H1 (cell line): ENCODE measurements at regions not wholly inside any gene's neighbourhood (a gene's known extent, or its start where the extent isn't known, plus 50 kb on each side); places are given as distances from the start of the nearest gene placed in this dataset.
A peak's percentile ranks its signal among the peaks of the same experiment; 100 is the strongest.

ENCODE experiments used
- CTCF ChIA-PET: fragments of 300-600 bp; sonication (Branson Sonifier 250); formaldehyde crosslinking; loops from one replicate; lab custom pipeline; 2021; ENCODE audit not compliant: partially characterized antibody; lab: Charles Lee
- POLR2A ChIA-PET: fragments of 300-600 bp; sonication (Branson Sonifier 250); formaldehyde crosslinking; loops from one replicate; lab custom pipeline; 2021; ENCODE audit warnings: inconsistent platforms; ENCODE audit not compliant: partially characterized antibody; lab: Charles Lee
- DNase-seq, 2 experiments: peaks; one replicate each; pipeline versions ENCODE4 v3.0.0 to v3.0.0-alpha.2; 2010 to 2022; ENCODE audit warnings: low spot score in 2 of 2, low read depth in 1 of 2, mixed read lengths in 1 of 2
- FAIRE-seq: peaks from 2 replicates; lab custom pipeline; 2011; peaks lifted over from hg19 to GRCh38; lab: Jason Lieb, UNC
- H2AFZ ChIP-seq: 2 replicates; pipeline ENCODE4 v1.8.1; 2012; ENCODE audit warnings: low read length, inconsistent platforms
- H2AK5ac ChIP-seq: 2 replicates; pipeline ENCODE4 v1.6.1; 2013; ENCODE audit warnings: low read depth, low read length
- H2BK120ac ChIP-seq: replicated peaks from 2 replicates; pipeline ENCODE3; 2013; ENCODE audit warnings: low read depth, low read length, inconsistent platforms
- H2BK12ac ChIP-seq: 2 replicates; pipeline ENCODE4 v1.6.1; 2013; ENCODE audit warnings: low read depth, low read length
- H2BK15ac ChIP-seq: 2 replicates; pipeline ENCODE4 v1.6.1; 2013; ENCODE audit warnings: low read length
- H2BK20ac ChIP-seq: 2 replicates; pipeline ENCODE4 v1.6.1; 2013; ENCODE audit warnings: low read length
- H2BK5ac ChIP-seq: 2 replicates; pipeline ENCODE4 v1.6.1; 2013; ENCODE audit warnings: low read depth, low read length
- H3K14ac ChIP-seq: 2 replicates; pipeline ENCODE4 v1.6.1; 2013; ENCODE audit warnings: inconsistent platforms; ENCODE audit not compliant: insufficient read length
- H3K18ac ChIP-seq: 2 replicates; pipeline ENCODE4 v1.6.1; 2013; ENCODE audit warnings: low read length; ENCODE audit errors: extremely low read depth
- H3K23ac ChIP-seq: 2 replicates; pipeline ENCODE4 v1.6.1; 2013; ENCODE audit warnings: inconsistent platforms; ENCODE audit not compliant: insufficient read length
- H3K23me2 ChIP-seq: 2 replicates; pipeline ENCODE4 v1.6.1; 2013; ENCODE audit warnings: low read depth, low read length
- H3K27ac ChIP-seq: 2 replicates; pipeline ENCODE4 v1.6.1; 2011; ENCODE audit warnings: low read depth, low read length, inconsistent platforms
- H3K27me3 ChIP-seq, 4 experiments: replicated peaks in 1 of 4; 1 replicate in 1 of 4; 2 replicates in 3 of 4; pipeline versions ENCODE4 v1.6.1 to v1.8.1; 2011 to 2013; ENCODE audit warnings: low read length in 3 of 4, mild to moderate bottlenecking in 3 of 4, inconsistent platforms in 2 of 4, mixed read lengths in 2 of 4, moderate library complexity in 1 of 4; ENCODE audit not compliant: control insufficient read depth in 3 of 4, insufficient read depth in 3 of 4; ENCODE audit errors: extremely low read depth in 1 of 4
- H3K36me3 ChIP-seq, 4 experiments: 2 replicates each; pipeline versions ENCODE4 v1.6.1 to v1.8.1; 2011 to 2013; ENCODE audit warnings: mild to moderate bottlenecking in 4 of 4, low read length in 3 of 4, moderate library complexity in 2 of 4, control low read depth in 1 of 4, inconsistent platforms in 1 of 4; ENCODE audit not compliant: insufficient read depth in 4 of 4, control insufficient read depth in 2 of 4
- H3K4ac ChIP-seq: replicated peaks from 2 replicates; pipeline ENCODE3; 2013; ENCODE audit warnings: low read length, low read depth, mixed read lengths, inconsistent platforms; ENCODE audit not compliant: insufficient read length
- H3K4me1 ChIP-seq, 4 experiments: replicated peaks in 1 of 4; 1 replicate in 1 of 4; 2 replicates in 3 of 4; pipeline versions ENCODE4 v1.6.1 to v1.8.1; 2011 to 2013; ENCODE audit warnings: low read length in 3 of 4, inconsistent platforms in 2 of 4, mixed read lengths in 1 of 4; ENCODE audit not compliant: insufficient read depth in 4 of 4, control insufficient read depth in 3 of 4
- H3K4me2 ChIP-seq, 2 experiments: 2 replicates each; pipeline versions ENCODE4 v1.6.1 to v1.8.1; 2011 to 2013; ENCODE audit warnings: low read depth in 2 of 2, low read length in 2 of 2, control low read depth in 1 of 2, inconsistent platforms in 1 of 2, mild to moderate bottlenecking in 1 of 2; ENCODE audit not compliant: insufficient read depth in 1 of 2
- H3K4me3 ChIP-seq, 4 experiments: fragments of 200-600, 300-600 bp in 1 of 4; sonication (generic), shearing (Covaris generic), sonication (Bioruptor Twin) in 1 of 4; 2 replicates each; pipeline versions ENCODE4 v1.5.1 to v1.8.1; 2011 to 2016; ENCODE audit warnings: low read length in 4 of 4, low read depth in 3 of 4, control low read depth in 2 of 4, inconsistent platforms in 2 of 4, mild to moderate bottlenecking in 2 of 4, mixed read lengths in 1 of 4, moderate library complexity in 1 of 4; ENCODE audit not compliant: insufficient read depth in 2 of 4; ENCODE audit errors: extremely low read depth in 1 of 4
- H3K56ac ChIP-seq: replicated peaks from 2 replicates; pipeline ENCODE3; 2013; ENCODE audit warnings: low read depth, mild to moderate bottlenecking, mixed read lengths, low read length, inconsistent platforms; ENCODE audit not compliant: insufficient read length
- H3K79me1 ChIP-seq: 2 replicates; pipeline ENCODE4 v1.6.1; 2013; ENCODE audit warnings: low read depth, low read length, control low read depth
- H3K79me2 ChIP-seq, 2 experiments: 2 replicates each; pipeline versions ENCODE4 v1.6.1 to v1.8.1; 2012 to 2013; ENCODE audit warnings: low read length in 2 of 2, mild to moderate bottlenecking in 2 of 2, inconsistent platforms in 1 of 2; ENCODE audit not compliant: insufficient read depth in 2 of 2, control insufficient read depth in 1 of 2
- H3K9ac ChIP-seq, 4 experiments: replicated peaks in 1 of 4; 1 replicate in 1 of 4; 2 replicates in 3 of 4; pipeline versions ENCODE4 v1.6.1 to v1.8.1; 2011 to 2013; ENCODE audit warnings: low read depth in 3 of 4, low read length in 3 of 4, control low read depth in 2 of 4, mild to moderate bottlenecking in 2 of 4, moderate library complexity in 2 of 4, inconsistent platforms in 1 of 4; ENCODE audit errors: extremely low read depth in 1 of 4
- H3K9me3 ChIP-seq, 2 experiments: 2 replicates each; pipeline versions ENCODE4 v1.6.1 to v1.8.1; 2012 to 2013; ENCODE audit warnings: mild to moderate bottlenecking in 2 of 2, moderate library complexity in 2 of 2, control low read depth in 1 of 2, inconsistent platforms in 1 of 2, low read depth in 1 of 2, low read length in 1 of 2, mixed read lengths in 1 of 2; ENCODE audit not compliant: insufficient read depth in 2 of 2
- H4K20me1 ChIP-seq, 2 experiments: replicated peaks in 1 of 2; 2 replicates each; pipeline versions ENCODE3 to v1.8.1; 2011 to 2013; ENCODE audit warnings: inconsistent platforms in 2 of 2, low read length in 2 of 2, mild to moderate bottlenecking in 1 of 2; ENCODE audit not compliant: insufficient read depth in 2 of 2, control insufficient read depth in 1 of 2
- H4K5ac ChIP-seq: 2 replicates; pipeline ENCODE4 v1.6.1; 2013; ENCODE audit warnings: low read length, low read depth, mixed read lengths, inconsistent platforms; ENCODE audit not compliant: insufficient read length
- H4K8ac ChIP-seq: 2 replicates; pipeline ENCODE4 v1.8.0; 2013; ENCODE audit warnings: mild to moderate bottlenecking, moderate library complexity, low read length, inconsistent platforms; ENCODE audit not compliant: insufficient read depth; ENCODE audit errors: extremely low read depth
- H4K91ac ChIP-seq: replicated peaks from 2 replicates; pipeline ENCODE3; 2013; ENCODE audit warnings: low read length, mixed read lengths, inconsistent platforms; ENCODE audit not compliant: insufficient read length
- MAFK ChIP-seq: IDR thresholded peaks from 2 replicates; pipeline ENCODE4 v1.6.1; 2012; ENCODE audit warnings: low read depth, mild to moderate bottlenecking, improper control_type of control experiment, low read length
- SIRT6 ChIP-seq: IDR thresholded peaks from one replicate; pipeline ENCODE4 v1.7.1; 2012; ENCODE audit warnings: low read length, inconsistent platforms
- WGBS, 2 experiments: shearing (Covaris generic) in 1 of 2; methylation state at CpG; one replicate each; pipeline versions ENCODE4 v1.1.6 to v1.1.7; 2013 to 2015; ENCODE audit warnings: low lambda C conversion rate in 2 of 2, mixed read lengths in 2 of 2, inconsistent platforms in 1 of 2, low coverage in 1 of 2, missing lambda C conversion rate in 1 of 2; ENCODE audit not compliant: insufficient replicate concordance in 2 of 2, insufficient coverage in 1 of 2, insufficient read length in 1 of 2; ENCODE audit errors: extremely low coverage in 1 of 2, missing lambda C conversion rate in 1 of 2; 5-methylcytosine and 5-hydroxymethylcytosine counted together

- H3K4ac ChIP-seq: no peak overlapping the region
- H3K27me3 ChIP-seq: no peaks in the 10 kb centered on the region
- 87% methylated on average over 1 of the region's 1 CpG; no CpG with 5 or more reads in 1 of the 2 experiments for WGBS, 2 experiments
- H3K18ac ChIP-seq: no peak overlapping the region
- TF ChIP-seq SIRT6 (no peak), MAFK (peak; percentile 16; the same call in 1 of the 2 replicates)
- no peak overlapping the region for H2AFZ ChIP-seq
- no peak overlapping the region for H4K91ac ChIP-seq
- DNase-seq: no peak
- no peak overlapping the region for H2BK15ac ChIP-seq
- H4K5ac ChIP-seq: no peak overlapping the region
- H3K9ac ChIP-seq: no peak overlapping the region
- no peaks in the 10 kb centered on the region for H3K23me2 ChIP-seq
- no peak overlapping the region for H3K4me3 ChIP-seq
- H2BK12ac ChIP-seq: no peak overlapping the region
- H3K79me2 ChIP-seq: no peaks in the 10 kb centered on the region
- H3K4me2 ChIP-seq: no peak overlapping the region
- no peak overlapping the region for H3K23ac ChIP-seq
- H4K8ac ChIP-seq: no peak overlapping the region
- ChIA-PET CTCF (no interaction called here), POLR2A (no interaction called here)
- no peaks in the 10 kb centered on the region for H3K36me3 ChIP-seq
- H4K20me1 ChIP-seq: no peaks in the 10 kb centered on the region
- H2BK5ac ChIP-seq: no peak overlapping the region
- H3K27ac ChIP-seq: no peak overlapping the region
- H3K56ac ChIP-seq: no peak overlapping the region
- no peak overlapping the region for H2AK5ac ChIP-seq
- no peaks in the 10 kb centered on the region for H3K9me3 ChIP-seq
- no peak for FAIRE-seq
- H2BK120ac ChIP-seq: no peak overlapping the region
- H3K14ac ChIP-seq: no peak overlapping the region
- H3K79me1 ChIP-seq: no peaks in the 10 kb centered on the region
- no peak overlapping the region for H2BK20ac ChIP-seq
- no peaks in the 10 kb centered on the region for H3K4me1 ChIP-seq
Observed at GRCh38 chr6:6434723-6435122, 114.3 kb upstream of the F13A1 start.
